Erythroblast (primary cell): ENCODE measurements at regions not wholly inside any gene's neighbourhood (a gene's known extent, or its start where the extent isn't known, plus 50 kb on each side); places are given as distances from the start of the nearest gene placed in this dataset.

Source experiments
- GATA1 ChIP-seq: IDR thresholded peaks from 2 replicates; pipeline ENCODE4 v1.6.1; 2011; ENCODE audit warnings: low read depth, mild to moderate bottlenecking, control low read depth, low read length, moderate library complexity
- POLR2A ChIP-seq: IDR thresholded peaks from 2 replicates; pipeline ENCODE4 v1.6.1; 2011; ENCODE audit warnings: mild to moderate bottlenecking, low read length

DNA sequence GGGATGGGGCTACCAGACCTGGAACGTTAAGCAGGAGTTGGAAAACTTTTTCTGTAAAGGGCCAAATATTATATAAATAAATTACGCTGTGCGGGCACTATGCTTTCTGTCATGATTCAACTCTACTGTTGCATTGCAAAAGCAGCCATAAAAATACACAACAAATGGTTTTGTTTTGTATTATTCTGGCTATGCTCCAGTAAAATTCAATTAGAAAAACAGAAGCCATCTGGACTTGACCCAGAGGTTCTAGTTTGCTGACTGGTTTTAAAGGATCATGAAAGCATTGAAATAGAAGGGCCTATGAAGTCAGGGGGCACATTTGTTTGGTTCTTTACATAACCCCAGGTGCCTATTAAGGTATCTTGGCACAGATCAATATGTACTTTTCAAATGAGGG is 647.4 kb upstream of the LMCD1 start:
- no peak for TF ChIP-seq POLR2A
- no peak for TF ChIP-seq GATA1
